HK-2 (cell line): ENCODE measurements at regions not wholly inside any gene's neighbourhood (a gene's known extent, or its start where the extent isn't known, plus 50 kb on each side); places are given as distances from the start of the nearest gene placed in this dataset.

ENCODE experiments used
- DNase-seq: peaks from one replicate; pipeline ENCODE4 v3.0.0-alpha.2; 2018; ENCODE audit not compliant: unreplicated experiment

DNA sequence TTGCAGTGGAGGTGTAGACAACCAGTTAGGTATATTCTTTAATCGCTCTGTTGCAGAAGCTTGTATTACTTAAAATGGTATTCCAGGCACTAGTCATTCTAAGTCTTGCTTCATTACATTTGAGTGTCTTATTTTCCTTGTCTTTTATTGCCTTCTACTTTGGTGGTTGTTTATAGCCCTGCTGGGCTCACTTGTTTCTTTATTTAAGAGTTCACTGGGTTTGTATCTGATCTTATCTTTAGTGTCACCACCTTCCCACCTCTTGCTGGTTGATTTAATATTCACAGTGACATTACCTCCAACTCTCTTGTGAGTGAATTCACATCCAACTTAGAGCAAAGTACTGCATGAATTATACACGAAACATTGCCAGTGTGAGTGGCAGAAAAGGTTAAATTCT is 83.6 kb upstream of the BNC2 start:
- DNase-seq: no peak

DNA sequence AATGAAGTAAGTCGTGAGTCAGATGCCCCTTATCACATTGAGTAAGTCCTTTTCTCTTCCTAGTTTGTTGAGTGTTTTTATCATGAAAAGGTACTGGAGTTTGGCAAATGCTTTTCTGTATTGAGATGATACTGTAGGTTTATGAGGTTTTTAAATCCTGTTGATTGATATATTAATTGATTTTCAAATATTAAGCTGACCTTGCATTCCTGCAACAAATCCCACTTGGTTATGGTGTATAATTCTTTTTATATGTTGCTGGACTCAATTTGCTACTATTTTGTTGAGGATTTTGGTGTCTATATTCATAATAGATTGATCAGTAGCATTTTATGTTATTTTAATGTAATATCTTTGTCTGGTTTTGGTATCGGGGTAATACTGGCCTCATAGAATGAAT is 81.0 kb upstream of the BNC2 start:
- DNase-seq: no peak

DNA sequence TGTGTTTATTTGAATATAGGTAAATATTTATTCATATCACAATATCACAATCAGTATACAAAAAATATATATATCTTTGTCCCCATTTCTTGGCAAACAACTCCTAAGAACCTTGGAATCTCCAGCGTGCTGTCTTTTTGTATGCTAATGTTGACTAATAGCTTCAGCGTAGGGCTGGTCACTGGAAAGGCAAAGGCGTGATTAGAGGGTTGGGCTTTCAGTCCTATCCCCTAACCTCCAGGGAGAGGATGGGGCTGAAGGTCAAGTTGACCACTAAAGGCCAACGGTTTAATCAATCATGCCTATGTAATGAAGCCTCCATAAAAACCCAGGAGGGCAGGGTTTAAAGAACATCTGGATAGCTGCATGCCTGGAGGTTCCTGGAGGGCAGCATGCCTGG is 79.6 kb upstream of the BNC2 start:
- DNase-seq: no peak

DNA sequence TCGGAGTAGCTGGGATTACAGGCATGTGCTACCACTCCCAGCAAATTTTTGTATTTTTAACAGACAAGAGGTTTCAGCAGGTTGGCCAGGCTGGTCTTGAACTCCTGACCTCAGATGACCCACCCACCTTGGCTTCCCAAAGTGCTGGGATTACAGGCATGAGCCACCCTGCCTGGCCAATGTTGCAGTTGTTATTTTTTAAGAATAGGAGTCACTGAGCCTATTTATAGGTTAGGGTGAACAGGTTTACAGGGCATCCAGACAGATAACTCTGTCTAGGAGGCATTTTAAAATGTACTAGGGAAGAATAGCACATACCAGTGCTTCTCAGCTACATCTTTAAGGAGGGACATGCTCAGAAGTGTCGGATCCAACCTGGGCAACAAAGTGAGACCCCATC is 60.1 kb upstream of the BNC2 start:
- DNase-seq: no peak

DNA sequence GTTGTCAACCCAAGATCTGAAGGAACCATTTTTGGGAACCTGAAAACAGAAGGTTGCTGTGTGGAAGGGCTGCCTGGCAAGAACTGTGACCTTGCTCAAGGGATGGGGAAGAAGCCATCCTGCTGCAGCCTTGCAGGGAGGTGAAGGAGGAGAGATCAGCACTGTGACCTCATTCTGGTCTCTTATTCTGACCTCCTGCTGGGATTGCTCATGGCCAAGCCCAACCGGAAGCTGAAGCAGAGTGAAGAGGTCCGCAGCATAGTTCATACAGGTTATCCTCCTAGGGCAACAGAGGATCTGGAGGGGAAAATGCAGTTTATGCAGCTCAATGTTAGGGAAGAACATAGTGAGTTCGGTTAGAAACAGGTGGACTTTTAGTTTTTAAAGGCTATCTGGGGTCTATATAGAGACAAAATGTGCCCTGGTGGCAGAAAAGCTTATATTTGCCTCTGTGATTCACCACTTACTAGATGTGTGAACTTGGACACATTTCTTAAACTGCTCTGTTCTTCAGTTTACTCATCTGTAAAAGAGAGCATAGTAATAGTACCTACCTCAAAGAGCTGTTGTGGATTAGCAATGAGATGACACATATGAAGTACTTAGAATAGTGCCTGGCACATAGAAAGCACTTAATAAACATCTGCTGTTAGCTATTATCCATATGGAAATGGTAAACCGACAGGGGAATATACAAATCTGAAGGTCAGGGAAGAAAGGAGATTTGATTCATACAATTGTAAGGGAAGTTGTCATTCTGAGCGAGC is 57.9 kb upstream of the BNC2 start:
- DNase-seq: peak; percentile 23

DNA sequence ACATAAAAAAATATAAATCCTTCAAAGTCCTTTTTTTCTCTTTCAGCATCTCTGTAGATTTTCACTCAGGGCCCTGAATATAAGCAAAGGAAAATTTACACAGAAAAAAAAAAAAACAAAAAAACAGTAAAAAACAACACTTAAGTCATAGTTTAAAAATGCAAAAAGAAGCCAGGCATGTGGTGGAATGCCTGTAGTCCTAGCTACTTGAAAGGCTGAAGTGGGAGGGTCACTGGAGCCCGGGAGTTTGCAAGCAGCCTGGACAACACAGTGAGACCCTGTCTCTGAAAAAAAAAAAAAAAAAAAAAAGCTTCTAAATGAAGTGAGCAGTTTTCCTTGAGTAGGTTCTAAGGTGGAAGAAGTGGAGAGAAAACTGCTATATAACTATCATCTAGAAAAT is 55.0 kb upstream of the BNC2 start:
- no peak for DNase-seq

DNA sequence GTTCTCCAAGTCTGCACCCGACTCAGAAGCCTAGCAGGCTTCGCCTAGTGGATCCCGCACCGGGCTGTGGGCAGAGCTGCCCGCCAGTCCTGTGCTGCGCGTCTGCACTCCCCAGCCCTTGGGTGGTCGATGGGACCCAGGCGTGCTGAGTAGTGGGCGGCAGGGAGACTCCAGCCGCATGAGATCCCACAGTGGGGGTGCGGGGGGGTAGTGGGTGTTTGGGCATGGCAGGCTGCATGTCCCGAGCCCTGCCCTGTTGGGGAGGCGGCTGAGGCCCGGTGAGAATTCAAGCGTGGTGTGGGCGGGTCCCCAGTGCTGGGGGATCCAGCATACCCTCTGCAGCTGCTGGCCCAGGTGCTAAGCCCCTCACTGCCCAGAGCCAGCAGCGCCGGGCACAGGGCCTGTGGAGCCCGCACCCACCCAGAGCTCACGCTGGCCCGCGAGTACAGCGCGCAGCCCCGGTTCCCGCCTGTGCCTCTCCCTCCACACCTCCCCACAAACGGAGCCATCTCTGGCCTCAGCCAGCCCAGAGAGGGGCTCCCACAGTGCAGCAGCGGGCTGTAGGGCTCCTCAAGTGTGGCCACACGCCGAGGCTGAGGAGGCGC is 53.9 kb upstream of the BNC2 start:
- DNase-seq: no peak

DNA sequence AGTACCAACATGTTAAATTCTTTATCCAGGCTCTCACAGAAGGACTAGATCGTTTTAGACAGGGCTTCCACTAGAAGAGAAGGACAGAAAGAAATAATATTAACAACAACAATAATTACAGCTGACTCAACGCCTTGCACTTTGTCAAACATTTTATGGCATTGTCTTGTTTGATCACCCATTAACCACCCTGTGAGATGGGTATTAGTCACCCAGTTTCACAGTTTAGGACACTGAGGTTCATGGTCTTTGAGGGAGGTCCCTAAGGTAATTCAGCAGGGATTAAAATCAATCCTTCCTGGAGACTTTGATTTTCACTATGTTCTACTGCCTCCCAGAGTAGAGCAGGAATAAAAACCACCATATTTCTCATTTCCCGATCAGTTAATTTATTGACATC is 51.4 kb upstream of the BNC2 start:
- no peak for DNase-seq
